Astrocyte of the spinal cord (primary cell): ENCODE measurements at regions not wholly inside any gene's neighbourhood (a gene's known extent, or its start where the extent isn't known, plus 50 kb on each side); places are given as distances from the start of the nearest gene placed in this dataset.

Experiments used
- DNase-seq: peaks from one replicate; pipeline ENCODE4 v3.0.0; 2011; ENCODE audit warnings: low read depth, low spot score
- H3K4me3 ChIP-seq: 2 replicates; pipeline ENCODE4 v1.5.1; 2011; ENCODE audit warnings: low read depth, mild to moderate bottlenecking, low read length, moderate library complexity
- CTCF ChIP-seq: IDR thresholded peaks from 2 replicates; pipeline ENCODE4 v1.5.1; 2012; ENCODE audit warnings: low read depth, mild to moderate bottlenecking, low read length, inconsistent platforms
- in situ Hi-C: cut with HindIII; loops from 2 replicates; pipeline ENCODE4 v1.10.0; 2017; ENCODE audit warnings: low sequenced_read_pairs

DNA sequence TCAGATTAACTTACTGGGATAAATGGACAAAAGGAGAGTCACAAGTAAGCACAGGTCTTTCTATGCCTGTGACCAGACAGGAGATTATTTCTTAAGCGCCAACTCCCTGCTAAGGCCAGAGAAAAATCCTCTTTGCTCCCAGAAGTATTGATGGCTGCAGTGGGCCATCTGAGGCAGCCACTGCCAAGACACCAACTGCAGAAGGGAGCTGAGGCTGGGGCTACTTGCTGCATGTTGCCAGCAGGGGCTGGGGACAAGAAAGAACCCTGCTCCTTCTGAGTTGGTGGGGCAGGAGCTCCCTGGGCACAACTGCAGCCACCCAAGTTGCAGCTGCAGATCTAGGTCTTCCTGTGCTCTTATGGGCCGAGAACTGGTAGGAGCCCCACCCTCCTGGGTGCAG lies 1075.3 kb downstream of the PCDH18 start:
- in situ Hi-C loops = no loop called here
- DNase-seq = no peak
- H3K4me3 ChIP-seq = no peak overlapping the region
- no peak for TF ChIP-seq CTCF

GRCh38 chr4:136443006-136443405 lies 1089.3 kb downstream of the PCDH18 start:
- no peak for DNase-seq
- TF ChIP-seq CTCF = no peak
- in situ Hi-C loops = no loop called here
- no peak overlapping the region for H3K4me3 ChIP-seq

DNA sequence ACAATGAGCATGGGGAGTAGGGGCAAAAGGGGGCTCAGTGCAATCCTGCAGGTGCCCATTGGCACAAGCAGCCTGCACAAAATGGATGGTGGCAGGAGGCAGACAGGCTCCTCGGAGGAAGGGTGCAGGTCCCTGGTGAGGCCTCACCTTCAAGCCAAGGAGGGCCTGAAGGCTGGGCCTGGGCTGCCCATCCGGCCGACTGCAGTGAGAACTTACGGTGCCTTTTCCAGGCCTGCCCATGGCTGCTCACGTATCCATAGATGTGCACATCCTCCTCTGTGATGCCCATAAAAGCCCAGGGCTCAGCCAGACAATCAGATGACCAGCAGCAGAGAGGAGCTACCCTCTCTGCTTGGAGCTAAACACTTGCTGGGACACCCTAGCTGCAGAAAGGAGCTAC lies 1089.8 kb downstream of the PCDH18 start:
- no peak overlapping the region for H3K4me3 ChIP-seq
- no peak for TF ChIP-seq CTCF
- DNase-seq = no peak
- in situ Hi-C loops = no loop called here

DNA sequence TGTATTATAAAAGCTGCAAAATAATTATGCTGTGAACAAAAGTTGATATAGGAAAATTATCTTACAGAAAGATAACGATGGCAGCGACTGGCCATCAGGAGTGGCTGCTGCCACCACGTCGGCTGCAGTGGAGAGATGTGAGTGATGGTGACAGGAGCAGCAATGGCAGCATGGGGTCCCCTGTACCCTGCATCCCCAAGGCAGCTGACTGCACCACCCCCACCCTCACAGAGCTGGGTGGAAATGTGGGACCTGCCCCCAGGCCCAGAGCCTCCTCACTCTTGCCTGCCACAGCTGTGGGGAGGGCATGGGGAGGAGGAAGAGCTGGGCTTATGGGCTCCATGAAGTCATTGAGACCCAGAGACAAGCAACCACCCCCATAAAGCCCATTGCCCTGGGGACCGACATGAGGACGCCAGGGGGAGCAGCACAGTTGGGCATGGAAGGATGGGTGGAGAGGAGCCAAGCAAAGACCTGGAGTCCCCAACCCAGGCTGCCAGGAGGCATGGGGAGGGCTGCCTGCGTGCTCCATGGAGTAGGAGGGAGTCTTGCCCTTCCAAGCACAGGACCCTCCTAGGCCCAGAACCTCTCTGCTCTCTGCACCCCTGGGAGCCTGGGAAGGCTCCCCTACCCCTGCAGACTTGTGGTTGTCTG lies 1090.5 kb downstream of the PCDH18 start:
- DNase-seq = no peak
- H3K4me3 ChIP-seq = no peak overlapping the region
- in situ Hi-C loops = no loop called here
- no peak for TF ChIP-seq CTCF

DNA sequence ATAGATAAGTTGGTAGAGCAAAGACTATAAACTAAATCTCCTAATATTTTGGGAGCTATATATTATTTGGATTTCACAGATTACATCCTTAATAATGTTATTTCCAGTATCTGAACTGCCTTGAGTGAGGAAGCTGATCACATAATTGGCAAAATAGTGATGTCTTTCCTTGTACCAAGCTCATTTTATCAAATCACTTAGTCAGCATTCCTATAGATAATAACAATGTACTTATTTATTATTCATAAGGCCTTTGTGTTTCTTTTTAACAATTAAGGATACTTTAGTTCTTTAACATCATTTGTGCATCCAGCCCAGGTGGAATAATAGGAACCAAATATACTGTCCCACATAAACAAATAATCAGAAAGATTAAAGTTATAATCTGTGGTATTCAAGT lies 1093.6 kb downstream of the PCDH18 start:
- no peak overlapping the region for H3K4me3 ChIP-seq

GRCh38 chr4:136424052-136424451 lies 1108.2 kb downstream of the PCDH18 start:
- in situ Hi-C loops = no loop called here
- DNase-seq = no peak
- no peak for TF ChIP-seq CTCF
- no peak overlapping the region for H3K4me3 ChIP-seq

More for the DNA sequence above, 1093.6 kb downstream of the PCDH18 start:
- no peak for DNase-seq
- no peak for TF ChIP-seq CTCF
- in situ Hi-C loops = no loop called here
